Panc1 (cell line): ENCODE measurements at regions not wholly inside any gene's neighbourhood (a gene's known extent, or its start where the extent isn't known, plus 50 kb on each side); places are given as distances from the start of the nearest gene placed in this dataset.

Experiments used
- POLR2AphosphoS5 ChIP-seq: IDR thresholded peaks from 2 replicates; pipeline ENCODE4 v1.6.1; 2012; ENCODE audit warnings: mild to moderate bottlenecking, low read depth, low read length, moderate library complexity
- TF ChIP-seq, protein P1 (sequence below): fragments of 450-650 bp; IDR thresholded peaks from 2 replicates; pipeline ENCODE4 v1.5.1; 2017; ENCODE audit warnings: mild to moderate bottlenecking
- TF ChIP-seq, protein P2 (sequence below), 2 experiments: IDR thresholded peaks; 2 replicates each; pipeline ENCODE4 v1.6.1; 2011 to 2012; ENCODE audit warnings: low read depth in 2 of 2, control low read depth in 1 of 2, low read length in 1 of 2, mild to moderate bottlenecking in 1 of 2, moderate library complexity in 1 of 2; ENCODE audit not compliant: insufficient read depth in 1 of 2

DNA sequence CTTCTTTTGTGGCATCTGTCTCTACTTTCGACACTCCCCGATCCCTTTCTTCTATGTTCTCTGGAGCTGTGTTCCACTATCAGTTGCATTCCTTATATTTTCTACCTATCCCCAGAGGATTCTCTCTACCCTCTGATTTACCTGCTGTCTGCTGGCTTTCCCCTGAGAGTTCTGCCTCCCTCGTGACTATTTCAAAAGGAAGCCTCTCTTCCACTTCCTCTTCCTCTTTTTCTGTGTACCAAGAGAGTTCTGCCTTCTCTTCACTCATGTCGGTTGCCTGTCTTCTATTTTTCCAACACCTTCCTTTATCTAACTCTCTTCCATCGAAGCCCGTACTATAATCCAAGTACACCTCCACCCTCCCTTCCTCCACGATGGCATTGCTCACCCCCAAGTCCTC lies 631.7 kb downstream of the SMARCA1 start:
- no peak for TF ChIP-seq POLR2AphosphoS5
- TF ChIP-seq, protein P1, sequence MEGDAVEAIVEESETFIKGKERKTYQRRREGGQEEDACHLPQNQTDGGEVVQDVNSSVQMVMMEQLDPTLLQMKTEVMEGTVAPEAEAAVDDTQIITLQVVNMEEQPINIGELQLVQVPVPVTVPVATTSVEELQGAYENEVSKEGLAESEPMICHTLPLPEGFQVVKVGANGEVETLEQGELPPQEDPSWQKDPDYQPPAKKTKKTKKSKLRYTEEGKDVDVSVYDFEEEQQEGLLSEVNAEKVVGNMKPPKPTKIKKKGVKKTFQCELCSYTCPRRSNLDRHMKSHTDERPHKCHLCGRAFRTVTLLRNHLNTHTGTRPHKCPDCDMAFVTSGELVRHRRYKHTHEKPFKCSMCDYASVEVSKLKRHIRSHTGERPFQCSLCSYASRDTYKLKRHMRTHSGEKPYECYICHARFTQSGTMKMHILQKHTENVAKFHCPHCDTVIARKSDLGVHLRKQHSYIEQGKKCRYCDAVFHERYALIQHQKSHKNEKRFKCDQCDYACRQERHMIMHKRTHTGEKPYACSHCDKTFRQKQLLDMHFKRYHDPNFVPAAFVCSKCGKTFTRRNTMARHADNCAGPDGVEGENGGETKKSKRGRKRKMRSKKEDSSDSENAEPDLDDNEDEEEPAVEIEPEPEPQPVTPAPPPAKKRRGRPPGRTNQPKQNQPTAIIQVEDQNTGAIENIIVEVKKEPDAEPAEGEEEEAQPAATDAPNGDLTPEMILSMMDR, result no peak
- TF ChIP-seq, protein P2, sequence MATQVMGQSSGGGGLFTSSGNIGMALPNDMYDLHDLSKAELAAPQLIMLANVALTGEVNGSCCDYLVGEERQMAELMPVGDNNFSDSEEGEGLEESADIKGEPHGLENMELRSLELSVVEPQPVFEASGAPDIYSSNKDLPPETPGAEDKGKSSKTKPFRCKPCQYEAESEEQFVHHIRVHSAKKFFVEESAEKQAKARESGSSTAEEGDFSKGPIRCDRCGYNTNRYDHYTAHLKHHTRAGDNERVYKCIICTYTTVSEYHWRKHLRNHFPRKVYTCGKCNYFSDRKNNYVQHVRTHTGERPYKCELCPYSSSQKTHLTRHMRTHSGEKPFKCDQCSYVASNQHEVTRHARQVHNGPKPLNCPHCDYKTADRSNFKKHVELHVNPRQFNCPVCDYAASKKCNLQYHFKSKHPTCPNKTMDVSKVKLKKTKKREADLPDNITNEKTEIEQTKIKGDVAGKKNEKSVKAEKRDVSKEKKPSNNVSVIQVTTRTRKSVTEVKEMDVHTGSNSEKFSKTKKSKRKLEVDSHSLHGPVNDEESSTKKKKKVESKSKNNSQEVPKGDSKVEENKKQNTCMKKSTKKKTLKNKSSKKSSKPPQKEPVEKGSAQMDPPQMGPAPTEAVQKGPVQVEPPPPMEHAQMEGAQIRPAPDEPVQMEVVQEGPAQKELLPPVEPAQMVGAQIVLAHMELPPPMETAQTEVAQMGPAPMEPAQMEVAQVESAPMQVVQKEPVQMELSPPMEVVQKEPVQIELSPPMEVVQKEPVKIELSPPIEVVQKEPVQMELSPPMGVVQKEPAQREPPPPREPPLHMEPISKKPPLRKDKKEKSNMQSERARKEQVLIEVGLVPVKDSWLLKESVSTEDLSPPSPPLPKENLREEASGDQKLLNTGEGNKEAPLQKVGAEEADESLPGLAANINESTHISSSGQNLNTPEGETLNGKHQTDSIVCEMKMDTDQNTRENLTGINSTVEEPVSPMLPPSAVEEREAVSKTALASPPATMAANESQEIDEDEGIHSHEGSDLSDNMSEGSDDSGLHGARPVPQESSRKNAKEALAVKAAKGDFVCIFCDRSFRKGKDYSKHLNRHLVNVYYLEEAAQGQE (IDR thresholded peaks at IDR 0.05; ENCODE audit: insufficient read depth in 1 of 2, low read depth in 2 of 2, low read length in 1 of 2), result no peak
